Stimulated activated CD8-positive, alpha-beta memory T cell treated with anti-CD3 and anti-CD28 coated beads, Interleukin-7, amount 100 ng/mL, for 48 hours (primary cell): ENCODE measurements at regions not wholly inside any gene's neighbourhood (a gene's known extent, or its start where the extent isn't known, plus 50 kb on each side); places are given as distances from the start of the nearest gene placed in this dataset.

Experiments
- DNase-seq, 2 donors: peaks; one replicate each; pipeline ENCODE4 v3.0.0-alpha.2; 2020; ENCODE audit warnings: low read depth in 1 of 2; ENCODE audit errors: extremely low read depth in 1 of 2

DNA sequence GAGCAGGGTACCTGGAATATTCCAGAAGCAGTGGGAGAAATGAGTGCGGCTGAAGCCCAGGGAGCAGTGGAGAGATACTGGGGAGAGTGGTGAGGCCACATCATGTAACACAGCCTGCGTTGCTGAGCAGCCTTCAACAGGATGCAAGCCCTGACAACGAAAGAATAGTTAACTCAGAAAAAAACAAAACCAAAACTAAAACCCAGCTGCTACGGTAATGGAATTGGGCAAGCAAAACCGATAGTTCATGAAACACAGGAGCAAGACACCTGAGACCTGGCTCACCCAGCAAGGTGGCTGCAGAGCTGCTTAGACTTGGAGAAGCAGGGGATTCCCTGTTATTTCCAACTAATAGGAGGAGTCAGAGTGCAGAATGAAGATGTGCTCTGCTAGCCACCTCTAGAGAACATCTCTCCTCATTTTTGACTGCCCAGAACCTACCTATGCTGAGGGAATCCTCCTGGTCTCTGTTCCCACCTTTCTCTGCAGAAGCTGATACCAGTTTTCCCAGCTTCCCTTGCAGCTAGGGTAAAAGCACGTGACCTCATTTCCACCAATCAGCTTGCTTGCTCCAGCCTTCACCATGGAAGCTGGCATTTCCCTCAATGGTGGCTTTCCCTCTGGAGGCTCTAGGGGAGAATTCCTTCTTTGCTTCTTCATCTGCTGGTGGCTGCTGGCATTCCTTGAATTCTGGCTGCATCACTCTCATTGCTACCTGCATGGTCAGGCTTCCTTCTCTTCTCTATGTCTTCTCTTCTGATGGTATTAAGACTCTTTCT lies 59.4 kb upstream of the XYLT1 start:
- no peak for DNase-seq

DNA sequence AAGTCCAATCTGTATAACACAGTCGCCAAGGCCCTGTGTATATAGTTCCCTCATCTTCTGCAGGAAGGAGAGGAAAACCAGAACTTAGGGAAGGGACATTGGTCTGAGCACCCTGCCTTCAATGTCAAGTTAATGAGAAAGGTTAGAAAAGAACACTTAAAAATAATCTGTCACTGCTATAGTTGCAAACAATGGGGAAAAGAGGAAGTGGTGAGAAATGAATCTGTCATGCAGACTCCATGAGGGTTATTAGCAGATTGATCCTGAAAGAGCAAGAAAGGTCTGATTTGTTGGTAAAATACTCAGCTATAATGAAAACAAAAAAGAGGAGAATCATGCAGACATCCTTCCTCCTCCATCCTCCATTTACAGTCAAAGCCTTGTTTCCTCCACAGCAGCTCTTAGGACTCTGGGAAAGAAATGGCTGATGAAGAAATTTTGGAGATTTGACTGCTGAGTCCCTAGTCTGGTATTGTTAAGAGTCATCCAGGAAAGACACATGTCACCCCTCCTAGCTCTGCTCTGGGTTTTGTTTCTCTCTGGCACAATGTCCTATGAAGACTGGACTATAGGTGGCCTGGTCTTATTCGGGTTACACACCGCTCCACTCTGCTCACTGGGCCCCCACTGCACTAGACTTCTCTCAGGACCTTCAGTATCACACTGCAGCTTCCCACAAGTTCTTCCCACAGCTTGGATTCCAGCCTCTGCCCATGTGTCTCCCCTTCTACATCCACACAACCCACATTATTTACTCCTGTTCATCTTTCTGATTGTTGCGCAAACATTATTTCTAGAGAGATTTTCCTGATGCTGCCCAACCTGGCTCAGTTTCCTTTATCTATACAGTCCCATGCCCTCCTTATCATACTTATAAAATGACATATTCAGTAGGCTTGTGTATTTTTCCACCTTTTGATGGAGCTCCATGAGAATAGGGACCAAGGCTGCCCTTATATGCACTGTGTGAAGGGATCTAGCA lies 56.5 kb upstream of the XYLT1 start:
- no peak for DNase-seq

DNA sequence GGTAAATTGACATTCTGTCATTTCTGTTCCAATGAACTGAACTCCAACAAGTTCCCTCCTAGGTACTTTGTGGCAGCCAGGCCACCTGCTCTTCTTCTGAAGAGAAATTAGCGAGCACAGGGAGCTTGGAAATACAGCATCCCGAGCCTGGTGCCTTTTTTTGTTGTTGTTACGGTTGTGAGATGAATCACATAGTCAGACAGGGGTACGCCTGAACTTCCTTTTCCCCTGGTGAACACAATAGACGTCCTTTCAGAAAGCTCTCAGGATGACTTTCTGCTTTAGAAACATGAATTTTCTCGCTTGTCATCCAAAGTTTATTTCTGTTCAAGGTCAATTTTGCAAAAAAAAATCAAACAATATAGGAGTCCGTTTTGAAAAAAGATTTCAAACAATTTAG lies 53.9 kb upstream of the XYLT1 start:
- no peak for DNase-seq

DNA sequence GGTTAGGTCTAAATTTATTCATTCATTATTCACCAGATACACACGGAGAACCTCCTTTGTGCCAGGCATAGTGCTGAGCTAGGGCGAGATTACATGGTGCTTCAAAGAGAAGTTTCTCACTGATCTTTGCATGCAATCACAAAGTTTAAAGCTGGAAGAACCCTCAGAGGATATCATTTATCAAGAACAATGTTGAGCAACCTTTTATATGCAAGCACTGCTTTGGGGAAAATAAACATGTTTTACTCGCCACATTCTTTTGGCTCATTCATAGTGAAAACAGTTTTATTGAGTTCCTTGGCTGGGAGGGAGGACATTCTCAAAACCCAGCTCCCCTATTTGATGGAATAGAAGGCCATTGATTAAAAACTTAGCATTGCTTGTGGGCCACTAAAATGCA lies 49.8 kb upstream of the XYLT1 start:
- DNase-seq, result no peak
